ENCODE measurements at regions not wholly inside any gene's neighbourhood (a gene's known extent, or its start where the extent isn't known, plus 50 kb on each side); places are given as distances from the start of the nearest gene placed in this dataset.

DNA sequence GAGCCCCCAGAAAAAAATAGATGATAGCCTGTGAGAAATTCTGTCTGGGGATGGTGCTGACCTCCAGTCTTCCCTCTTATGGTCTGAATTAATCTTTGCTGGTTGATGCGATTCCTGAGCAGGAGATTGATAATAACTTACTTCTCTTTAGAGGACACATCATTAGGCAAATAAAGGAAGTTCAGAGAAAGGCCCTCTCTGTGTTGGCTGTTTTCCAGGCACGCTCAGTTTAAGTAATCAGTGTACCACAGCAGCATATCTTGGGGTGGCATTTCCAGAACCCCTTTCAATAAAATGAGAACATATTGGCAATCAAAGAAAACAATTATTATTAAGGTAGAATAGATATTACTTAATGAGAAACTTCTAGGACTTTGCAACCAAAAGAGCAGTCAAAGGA lies 1129.3 kb upstream of the RAG2 start:
- Histone ChIP-seq H3K27me3 (ENCODE audit: low read depth) (no peaks in the 10 kb centered on the region), H3K27ac (no peak overlapping the region), H3K36me3 (no peaks in the 10 kb centered on the region), H3K4me3 (no peak overlapping the region), H3K4me1 (no peaks in the 10 kb centered on the region), H3K9me3 (no peaks in the 10 kb centered on the region)
- TF ChIP-seq, protein P1, sequence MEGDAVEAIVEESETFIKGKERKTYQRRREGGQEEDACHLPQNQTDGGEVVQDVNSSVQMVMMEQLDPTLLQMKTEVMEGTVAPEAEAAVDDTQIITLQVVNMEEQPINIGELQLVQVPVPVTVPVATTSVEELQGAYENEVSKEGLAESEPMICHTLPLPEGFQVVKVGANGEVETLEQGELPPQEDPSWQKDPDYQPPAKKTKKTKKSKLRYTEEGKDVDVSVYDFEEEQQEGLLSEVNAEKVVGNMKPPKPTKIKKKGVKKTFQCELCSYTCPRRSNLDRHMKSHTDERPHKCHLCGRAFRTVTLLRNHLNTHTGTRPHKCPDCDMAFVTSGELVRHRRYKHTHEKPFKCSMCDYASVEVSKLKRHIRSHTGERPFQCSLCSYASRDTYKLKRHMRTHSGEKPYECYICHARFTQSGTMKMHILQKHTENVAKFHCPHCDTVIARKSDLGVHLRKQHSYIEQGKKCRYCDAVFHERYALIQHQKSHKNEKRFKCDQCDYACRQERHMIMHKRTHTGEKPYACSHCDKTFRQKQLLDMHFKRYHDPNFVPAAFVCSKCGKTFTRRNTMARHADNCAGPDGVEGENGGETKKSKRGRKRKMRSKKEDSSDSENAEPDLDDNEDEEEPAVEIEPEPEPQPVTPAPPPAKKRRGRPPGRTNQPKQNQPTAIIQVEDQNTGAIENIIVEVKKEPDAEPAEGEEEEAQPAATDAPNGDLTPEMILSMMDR (IDR thresholded peaks at IDR 0.05) = no peak
- ATAC-seq (no peak), DNase-seq (no peak)
- intact Hi-C loops (cut with DNase I) = no loop called here

DNA sequence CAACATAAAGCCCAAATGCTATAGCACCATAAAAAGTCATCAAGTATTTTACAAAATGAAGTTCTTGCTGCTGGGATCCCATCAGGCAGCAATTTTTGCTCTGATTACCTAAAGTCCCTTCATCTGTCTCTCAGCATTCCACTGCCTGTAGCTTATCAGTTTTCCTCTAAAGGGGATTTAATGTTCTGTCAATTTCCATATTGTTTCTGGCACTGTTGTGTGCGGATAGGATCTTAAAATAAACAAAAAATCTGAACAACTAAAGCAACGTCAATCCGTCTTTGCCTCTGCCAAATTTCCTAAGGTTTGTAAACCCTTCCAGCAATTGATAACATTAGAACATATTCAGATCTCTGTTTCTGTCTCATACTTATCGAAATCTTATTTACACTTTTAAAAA lies 1126.3 kb upstream of the RAG2 start:
- intact Hi-C loops (cut with DNase I) = no loop called here
- H3K36me3 ChIP-seq = no peaks in the 10 kb centered on the region
- ATAC-seq (no peak), DNase-seq (no peak)
- no peaks in the 10 kb centered on the region for H3K27me3 ChIP-seq (ENCODE audit: low read depth)
- H3K27ac ChIP-seq = no peak overlapping the region
- no peaks in the 10 kb centered on the region for H3K4me1 ChIP-seq
- no peaks in the 10 kb centered on the region for H3K9me3 ChIP-seq
- TF ChIP-seq, protein P1 (IDR thresholded peaks at IDR 0.05) = no peak
- no peak overlapping the region for H3K4me3 ChIP-seq

DNA sequence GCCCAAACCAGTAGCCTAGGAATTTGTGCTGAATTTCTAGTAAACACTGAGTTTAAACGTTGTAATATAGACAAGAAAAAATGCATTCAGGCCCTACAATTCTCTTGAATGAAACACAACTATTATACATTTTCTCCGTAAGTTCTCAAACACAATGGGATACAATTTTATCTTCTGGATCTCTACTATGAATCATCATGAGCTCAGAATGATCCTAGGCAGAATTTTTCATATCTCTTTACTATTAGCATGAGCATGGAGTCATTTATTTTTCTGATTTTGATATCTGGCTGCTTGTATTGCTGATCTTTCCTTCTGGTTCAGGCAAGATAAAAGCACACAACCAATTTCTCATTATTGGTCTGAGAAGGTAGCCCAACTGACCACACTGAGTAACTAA lies 1123.4 kb upstream of the RAG2 start:
- Histone ChIP-seq H3K4me3 (no peak overlapping the region), H3K27ac (no peak overlapping the region), H3K27me3 (ENCODE audit: low read depth) (no peaks in the 10 kb centered on the region), H3K9me3 (no peaks in the 10 kb centered on the region), H3K4me1 (no peaks in the 10 kb centered on the region), H3K36me3 (no peaks in the 10 kb centered on the region)
- TF ChIP-seq, protein P1 (IDR thresholded peaks at IDR 0.05) = no peak
- intact Hi-C loops (cut with DNase I) = no loop called here
- ATAC-seq = no peak
- no peak for DNase-seq

DNA sequence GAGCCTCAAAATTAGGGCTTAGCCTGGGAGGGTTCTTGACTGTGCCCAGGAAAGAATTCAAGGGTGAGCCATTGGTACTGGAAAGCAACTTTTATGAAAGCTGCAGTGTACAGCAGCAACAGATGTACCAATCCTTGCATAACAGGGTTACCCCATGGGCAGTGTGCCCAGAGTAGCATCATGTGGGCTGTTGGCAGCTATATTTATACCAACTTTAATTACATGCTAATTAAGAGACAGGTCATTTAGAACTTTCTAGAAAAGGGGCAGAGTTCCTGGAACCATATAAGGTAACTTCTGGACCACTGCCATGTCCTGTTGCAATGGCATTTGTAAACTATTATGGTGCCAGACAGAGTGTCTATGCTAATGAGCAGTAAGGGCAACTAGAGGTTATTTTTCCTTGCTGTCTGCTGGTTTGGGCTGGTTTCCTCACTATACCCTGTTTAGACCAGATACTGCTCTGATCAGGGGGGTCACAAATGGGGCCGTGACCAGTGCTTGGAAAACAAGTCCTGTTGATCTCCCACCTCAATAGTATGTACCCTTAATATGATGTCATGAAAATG lies 1120.5 kb upstream of the RAG2 start:
- DNase-seq = no peak
- ATAC-seq = peak in 1 of 2 donors; percentile 11
- no peaks in the 10 kb centered on the region for H3K36me3 ChIP-seq

DNA sequence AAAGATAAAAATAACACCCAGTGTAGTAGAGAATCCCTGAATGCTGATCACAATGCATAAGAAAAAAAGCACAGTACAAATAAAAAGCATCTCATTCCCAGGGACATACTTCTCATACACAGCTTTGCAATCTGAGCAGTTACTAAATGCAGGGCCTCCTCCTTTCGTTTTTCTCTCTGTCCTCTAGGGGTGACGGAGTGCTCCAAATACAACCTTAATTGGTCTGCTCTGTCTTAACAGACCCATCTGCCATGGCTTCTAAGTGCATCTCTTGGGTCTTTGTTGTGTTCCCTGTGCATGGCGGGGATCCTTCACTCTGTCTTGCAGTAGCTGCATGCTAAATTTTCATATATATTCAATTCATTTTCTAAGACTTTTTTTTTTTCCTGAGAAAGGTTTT lies 1114.2 kb upstream of the RAG2 start:
- H3K27ac ChIP-seq = no peak overlapping the region
- H3K4me1 ChIP-seq = no peaks in the 10 kb centered on the region
- no peaks in the 10 kb centered on the region for H3K36me3 ChIP-seq
- TF ChIP-seq, protein P1 (IDR thresholded peaks at IDR 0.05) = no peak
- no peak overlapping the region for H3K4me3 ChIP-seq
- no peaks in the 10 kb centered on the region for H3K9me3 ChIP-seq
- H3K27me3 ChIP-seq (ENCODE audit: low read depth) = no peaks in the 10 kb centered on the region
- ATAC-seq (no peak), DNase-seq (no peak)
- intact Hi-C loops (cut with DNase I) = no loop called here

More for the DNA sequence above, 1120.5 kb upstream of the RAG2 start:
- no peak overlapping the region for H3K27ac ChIP-seq
- H3K4me1 ChIP-seq = no peaks in the 10 kb centered on the region
- no peaks in the 10 kb centered on the region for H3K9me3 ChIP-seq
- intact Hi-C loops (cut with DNase I) = no loop called here
- TF ChIP-seq, protein P1 (IDR thresholded peaks at IDR 0.05) = no peak
- no peaks in the 10 kb centered on the region for H3K27me3 ChIP-seq (ENCODE audit: low read depth)
- no peak overlapping the region for H3K4me3 ChIP-seq

DNA sequence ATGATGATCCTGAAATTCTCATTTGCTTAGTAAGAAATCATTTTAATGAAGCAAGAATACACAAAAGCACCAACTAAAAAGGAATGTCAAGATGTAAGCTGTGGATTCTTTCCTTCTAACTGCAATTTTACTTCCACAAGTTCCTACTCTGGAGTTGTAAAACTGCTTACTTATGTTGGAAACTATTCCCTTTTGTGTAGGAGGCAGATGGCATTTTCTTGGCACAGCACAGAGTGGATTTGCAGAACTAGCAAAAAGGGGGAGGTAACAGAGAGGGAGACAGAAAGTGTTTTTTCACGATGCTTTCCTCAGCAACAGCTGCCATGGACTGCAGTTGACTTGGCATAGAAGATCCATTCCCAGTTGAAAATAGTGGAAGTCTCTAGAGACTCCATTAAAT lies 1112.0 kb upstream of the RAG2 start:
- no peak for ATAC-seq
- H3K27me3 ChIP-seq (ENCODE audit: low read depth) = no peaks in the 10 kb centered on the region
- intact Hi-C loops (cut with DNase I) = no loop called here
- H3K4me3 ChIP-seq = no peak overlapping the region
- H3K36me3 ChIP-seq = no peaks in the 10 kb centered on the region
- H3K27ac ChIP-seq = no peak overlapping the region
- no peak for DNase-seq
- H3K9me3 ChIP-seq = no peaks in the 10 kb centered on the region
- TF ChIP-seq, protein P1 (IDR thresholded peaks at IDR 0.05) = no peak
- no peaks in the 10 kb centered on the region for H3K4me1 ChIP-seq
